ENCODE measurements at regions not wholly inside any gene's neighbourhood (a gene's known extent, or its start where the extent isn't known, plus 50 kb on each side); places are given as distances from the start of the nearest gene placed in this dataset.

- H2BK5ac ChIP-seq (ENCODE audit: low read depth, low read length, poor library complexity, severe bottlenecking): no peak overlapping the region
- H3K14ac ChIP-seq (replicated peaks; ENCODE audit: low read depth, low read length): no peak overlapping the region
- no peak overlapping the region for H2BK20ac ChIP-seq (ENCODE audit: low read depth, low read length)
- H3K36me3 ChIP-seq (ENCODE audit: control insufficient read depth, insufficient read depth, low read length): no peaks in the 10 kb centered on the region
- no peak overlapping the region for H3K56ac ChIP-seq (ENCODE audit: extremely low read depth, insufficient read depth, low read length)
- no peak overlapping the region for H3K27ac ChIP-seq (ENCODE audit: insufficient read depth, low read length)
- no peak overlapping the region for H3K4ac ChIP-seq (ENCODE audit: low read depth, low read length)
- H3K79me1 ChIP-seq (ENCODE audit: low read depth in 1 of 2, low read length in 2 of 2): no peaks in the 10 kb centered on the region
- no peaks in the 10 kb centered on the region for H3K9me1 ChIP-seq (ENCODE audit: insufficient read depth, low read length)
- no peak overlapping the region for H3K18ac ChIP-seq (ENCODE audit: low read depth, low read length)
- in situ Hi-C loops (cut with MboI; ENCODE audit: low sequenced_read_pairs) (no loop called here), dilution Hi-C loops (cut with HindIII; ENCODE audit: low sequenced_read_pairs, unreplicated experiment) (no loop called here), intact Hi-C loops (cut with micrococcal nuclease) (no loop called here)
- no peak overlapping the region for H4K91ac ChIP-seq (ENCODE audit: insufficient read depth, low read depth, low read length)
- ATAC-seq (ENCODE audit: low read depth) (no peak), DNase-seq (no peak)
- CTCF ChIA-PET: no interaction called here
- no peak overlapping the region for H2AK9ac ChIP-seq (replicated peaks; ENCODE audit: low read depth, low read length, poor library complexity)
- no peaks in the 10 kb centered on the region for H3K9me3 ChIP-seq (ENCODE audit: control insufficient read depth, insufficient read depth, low read length)
- no peak overlapping the region for H2AFZ ChIP-seq (replicated peaks; ENCODE audit: low read length, poor library complexity)
- H4K5ac ChIP-seq (ENCODE audit: low read depth, low read length): no peak overlapping the region
- no peaks in the 10 kb centered on the region for H3K4me1 ChIP-seq (ENCODE audit: control insufficient read depth, insufficient read depth, low read length)
- H2AK5ac ChIP-seq (ENCODE audit: low read depth, low read length): no peak overlapping the region
- no peak overlapping the region for H3K4me3 ChIP-seq (ENCODE audit: insufficient read depth, low read depth, low read length)
- BruUV-seq (replicated peaks): no TSS peak
- POLR2A ChIA-PET (ENCODE audit: unreplicated experiment): no interaction called here
- no peak overlapping the region for H2BK15ac ChIP-seq (ENCODE audit: low read depth, low read length)
- TF ChIP-seq SMC3 (IDR thresholded peaks at IDR 0.05; ENCODE audit: low read depth, low read length): no peak
- TF ChIP-seq FOS (IDR thresholded peaks at IDR 0.05; ENCODE audit: low read depth, low read length): no peak
- no peak for TF ChIP-seq MAZ (IDR thresholded peaks at IDR 0.05; ENCODE audit: borderline replicate concordance, low read depth, low read length)
- TF ChIP-seq, protein P1, sequence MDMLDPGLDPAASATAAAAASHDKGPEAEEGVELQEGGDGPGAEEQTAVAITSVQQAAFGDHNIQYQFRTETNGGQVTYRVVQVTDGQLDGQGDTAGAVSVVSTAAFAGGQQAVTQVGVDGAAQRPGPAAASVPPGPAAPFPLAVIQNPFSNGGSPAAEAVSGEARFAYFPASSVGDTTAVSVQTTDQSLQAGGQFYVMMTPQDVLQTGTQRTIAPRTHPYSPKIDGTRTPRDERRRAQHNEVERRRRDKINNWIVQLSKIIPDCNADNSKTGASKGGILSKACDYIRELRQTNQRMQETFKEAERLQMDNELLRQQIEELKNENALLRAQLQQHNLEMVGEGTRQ (IDR thresholded peaks at IDR 0.05; ENCODE audit: low read depth, low read length): no peak
- TF ChIP-seq RAD21 (IDR thresholded peaks at IDR 0.05; ENCODE audit: low read length): no peak
- no peak for TF ChIP-seq ELK1 (IDR thresholded peaks at IDR 0.05; ENCODE audit: borderline replicate concordance, low read depth, low read length)
- no peak for TF ChIP-seq MAFK (IDR thresholded peaks at IDR 0.05; ENCODE audit: low read depth, low read length)
- no peak for TF ChIP-seq CEBPB (IDR thresholded peaks at IDR 0.05; ENCODE audit: low read depth, low read length)
- no peak for TF ChIP-seq NFE2L2 (IDR thresholded peaks at IDR 0.05; ENCODE audit: low read depth, low read length)
- no peak for TF ChIP-seq CTCF (conservative IDR thresholded peaks at IDR 0.05; ENCODE audit: low read depth, low read length)
- no peak for TF ChIP-seq BHLHE40 (IDR thresholded peaks at IDR 0.05; ENCODE audit: low read depth, low read length)
- TF ChIP-seq RCOR1 (IDR thresholded peaks at IDR 0.05; ENCODE audit: insufficient replicate concordance, low read length): no peak
- no peak overlapping the region for H4K8ac ChIP-seq (ENCODE audit: low read depth in 2 of 2, low read length in 2 of 2)
- no peak overlapping the region for H3K23ac ChIP-seq (ENCODE audit: low read depth, low read length)
- peaks cover 9% of the 10 kb centered on the region for H3K27me3 ChIP-seq (ENCODE audit: control insufficient read depth, insufficient read depth, low read length)
- no peak overlapping the region for H3K4me2 ChIP-seq (ENCODE audit: low read depth, low read length)
- no peak overlapping the region for H2BK120ac ChIP-seq (ENCODE audit: low read depth, low read length)
- H3K9ac ChIP-seq (ENCODE audit: low read depth, low read length): no peak overlapping the region
- H4K20me1 ChIP-seq (ENCODE audit: insufficient read depth, low read length): no peaks in the 10 kb centered on the region
These were observed 111.3 kb upstream of the PRR20G start for GRCh38 chr3:127399154-127399553.

Data from IMR-90 (cell line).